ENCODE measurements at regions not wholly inside any gene's neighbourhood (a gene's known extent, or its start where the extent isn't known, plus 50 kb on each side); places are given as distances from the start of the nearest gene placed in this dataset.

DNA sequence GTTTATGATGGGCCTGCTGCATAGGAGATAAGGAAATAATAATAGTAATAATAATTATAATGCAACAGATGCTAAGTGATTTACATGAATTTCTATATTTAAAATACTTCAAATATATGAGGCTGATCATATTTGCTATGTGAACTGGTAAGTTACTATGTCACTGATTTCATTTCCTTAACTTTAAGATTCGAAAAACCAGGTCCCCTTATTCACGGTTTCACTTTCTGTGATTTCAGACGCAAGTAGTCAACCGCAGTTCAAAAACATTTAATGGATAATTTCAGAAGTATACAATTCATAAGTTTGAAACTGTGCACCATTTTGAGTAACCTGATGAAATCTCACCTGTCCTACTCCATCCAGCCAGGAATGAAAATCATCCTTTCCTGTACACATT is 1697.1 kb upstream of the LRRTM1 start:
- no peak for DNase-seq
- H3K9me3 ChIP-seq: no peaks in the 10 kb centered on the region
- no peak overlapping the region for H3K4me3 ChIP-seq
- no peak overlapping the region for H3K27ac ChIP-seq
- no peaks in the 10 kb centered on the region for H3K27me3 ChIP-seq
- no peaks in the 10 kb centered on the region for H3K4me1 ChIP-seq
- 69 to 72% methylated on average over 4 of the region's 4 CpGs for WGBS, 2 donors
- intact Hi-C loops (cut with DNase I; ENCODE audit: low total_unique reads): no loop called here
- H3K36me3 ChIP-seq (ENCODE audit: low read depth, missing control alignments): no peaks in the 10 kb centered on the region
- TF ChIP-seq, protein P1, sequence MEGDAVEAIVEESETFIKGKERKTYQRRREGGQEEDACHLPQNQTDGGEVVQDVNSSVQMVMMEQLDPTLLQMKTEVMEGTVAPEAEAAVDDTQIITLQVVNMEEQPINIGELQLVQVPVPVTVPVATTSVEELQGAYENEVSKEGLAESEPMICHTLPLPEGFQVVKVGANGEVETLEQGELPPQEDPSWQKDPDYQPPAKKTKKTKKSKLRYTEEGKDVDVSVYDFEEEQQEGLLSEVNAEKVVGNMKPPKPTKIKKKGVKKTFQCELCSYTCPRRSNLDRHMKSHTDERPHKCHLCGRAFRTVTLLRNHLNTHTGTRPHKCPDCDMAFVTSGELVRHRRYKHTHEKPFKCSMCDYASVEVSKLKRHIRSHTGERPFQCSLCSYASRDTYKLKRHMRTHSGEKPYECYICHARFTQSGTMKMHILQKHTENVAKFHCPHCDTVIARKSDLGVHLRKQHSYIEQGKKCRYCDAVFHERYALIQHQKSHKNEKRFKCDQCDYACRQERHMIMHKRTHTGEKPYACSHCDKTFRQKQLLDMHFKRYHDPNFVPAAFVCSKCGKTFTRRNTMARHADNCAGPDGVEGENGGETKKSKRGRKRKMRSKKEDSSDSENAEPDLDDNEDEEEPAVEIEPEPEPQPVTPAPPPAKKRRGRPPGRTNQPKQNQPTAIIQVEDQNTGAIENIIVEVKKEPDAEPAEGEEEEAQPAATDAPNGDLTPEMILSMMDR (IDR thresholded peaks at IDR 0.05): no peak
- TF ChIP-seq POLR2A (IDR thresholded peaks at IDR 0.05): no peak

GRCh38 chr2:82000606-82001005 is 1696.1 kb upstream of the LRRTM1 start:
- no peak for TF ChIP-seq POLR2A (IDR thresholded peaks at IDR 0.05)
- TF ChIP-seq, protein P1 (IDR thresholded peaks at IDR 0.05): no peak
- Histone ChIP-seq H3K4me3 (no peak overlapping the region), H3K9me3 (no peaks in the 10 kb centered on the region), H3K27me3 (no peaks in the 10 kb centered on the region), H3K27ac (no peak overlapping the region), H3K4me1 (no peaks in the 10 kb centered on the region), H3K36me3 (ENCODE audit: low read depth, missing control alignments) (no peaks in the 10 kb centered on the region)
- 81 to 90% methylated on average over 2 of the region's 2 CpGs for WGBS, 2 donors
- intact Hi-C loops (cut with DNase I; ENCODE audit: low total_unique reads): no loop called here
- no peak for DNase-seq

DNA sequence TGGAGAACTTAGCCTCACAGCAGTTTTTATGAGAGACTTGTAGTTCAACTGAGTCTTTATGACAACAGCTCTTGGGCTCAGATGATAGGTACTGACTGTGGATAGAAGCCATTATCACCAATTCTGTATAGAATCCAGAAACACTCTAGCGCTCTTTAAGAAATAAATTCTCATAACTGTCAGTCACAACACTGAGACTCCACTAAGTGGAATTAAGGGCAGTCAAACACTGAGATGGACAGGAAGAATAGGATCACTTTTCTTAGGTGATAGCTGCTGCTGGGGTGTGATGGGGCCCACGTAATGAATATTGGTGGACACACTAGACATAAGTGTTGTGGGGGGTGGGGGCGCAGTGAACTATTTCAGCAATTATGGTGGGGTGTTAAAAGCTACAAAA is 1691.8 kb upstream of the LRRTM1 start:
- Histone ChIP-seq H3K9me3 (no peaks in the 10 kb centered on the region), H3K36me3 (ENCODE audit: low read depth, missing control alignments) (no peaks in the 10 kb centered on the region), H3K27ac (no peak overlapping the region), H3K4me3 (no peak overlapping the region), H3K4me1 (no peaks in the 10 kb centered on the region), H3K27me3 (no peaks in the 10 kb centered on the region)
- DNase-seq: no peak
- intact Hi-C loops (cut with DNase I; ENCODE audit: low total_unique reads): no loop called here
- TF ChIP-seq, protein P1 (IDR thresholded peaks at IDR 0.05): no peak
- TF ChIP-seq POLR2A (IDR thresholded peaks at IDR 0.05): no peak
- WGBS, 2 donors: 89 to 92% methylated on average over 3 of the region's 3 CpGs

GRCh38 chr2:81991282-81991681 is 1686.7 kb upstream of the LRRTM1 start:
- intact Hi-C loops (cut with DNase I; ENCODE audit: low total_unique reads): no loop called here
- Histone ChIP-seq H3K4me3 (no peak overlapping the region), H3K4me1 (no peaks in the 10 kb centered on the region), H3K36me3 (ENCODE audit: low read depth, missing control alignments) (no peaks in the 10 kb centered on the region), H3K9me3 (no peaks in the 10 kb centered on the region), H3K27me3 (no peaks in the 10 kb centered on the region), H3K27ac (no peak overlapping the region)
- DNase-seq: no peak
- 96 to 100% methylated on average over 2 of the region's 2 CpGs for WGBS, 2 donors
- TF ChIP-seq, protein P1 (IDR thresholded peaks at IDR 0.05): no peak
- no peak for TF ChIP-seq POLR2A (IDR thresholded peaks at IDR 0.05)

DNA sequence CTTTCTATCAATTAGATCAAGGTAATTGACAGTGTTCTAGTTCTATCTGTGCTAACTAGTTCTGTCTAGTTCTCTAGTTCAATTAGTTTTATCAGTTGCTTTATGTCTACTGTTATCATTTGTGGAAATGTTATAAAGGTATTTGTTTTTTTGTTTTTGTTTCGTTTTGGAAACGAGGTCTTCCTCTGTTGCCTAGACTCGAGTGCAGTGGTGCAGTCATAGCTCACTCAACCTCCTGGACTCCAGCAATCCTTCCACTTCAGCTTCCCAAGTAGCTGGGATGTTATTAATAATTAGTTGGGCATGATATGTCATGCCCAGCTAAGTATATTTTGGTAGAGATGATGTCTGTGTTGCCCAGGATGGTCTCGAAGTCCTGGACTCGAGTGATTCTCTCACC is 1682.8 kb upstream of the LRRTM1 start:
- TF ChIP-seq POLR2A (IDR thresholded peaks at IDR 0.05): no peak
- TF ChIP-seq, protein P1 (IDR thresholded peaks at IDR 0.05): no peak
- 80 to 81% methylated on average over 5 of the region's 5 CpGs for WGBS, 2 donors
- Histone ChIP-seq H3K4me1 (no peaks in the 10 kb centered on the region), H3K9me3 (no peaks in the 10 kb centered on the region), H3K27ac (no peak overlapping the region), H3K4me3 (no peak overlapping the region), H3K36me3 (ENCODE audit: low read depth, missing control alignments) (no peaks in the 10 kb centered on the region), H3K27me3 (no peaks in the 10 kb centered on the region)
- no peak for DNase-seq
- intact Hi-C loops (cut with DNase I; ENCODE audit: low total_unique reads): no loop called here

Measured in testis (tissue), 2 donors.